ENCODE measurements at regions not wholly inside any gene's neighbourhood (a gene's known extent, or its start where the extent isn't known, plus 50 kb on each side); places are given as distances from the start of the nearest gene placed in this dataset.

- H3K36me3 ChIP-seq (ENCODE audit: control insufficient read depth, insufficient read depth, low read length), result no peaks in the 10 kb centered on the region
- Mint-ChIP-seq H3K9me3 (no peaks in the 10 kb centered on the region), H3K36me3 (no peaks in the 10 kb centered on the region), H3K27me3 (no peaks in the 10 kb centered on the region), H3K27ac (no peak overlapping the region), H3K4me3 (no peak overlapping the region), H3K4me1 (peaks cover 0 to 12% (median 0%) of the 10 kb centered on the region in 4 donors)
- no peak overlapping the region for H3K4me3 ChIP-seq (ENCODE audit: low read depth, low read length)
- DNase-seq, result no peak
- H3K27ac ChIP-seq (ENCODE audit: insufficient read depth, low read length, poor library complexity, severe bottlenecking), result no peak overlapping the region
- H3K9me3 ChIP-seq (ENCODE audit: control insufficient read depth in 2 of 2, low read length in 2 of 2), result no peaks in the 10 kb centered on the region
- H3K27me3 ChIP-seq (ENCODE audit: control insufficient read depth, insufficient read depth, low read length), result peaks cover 5% of the 10 kb centered on the region
- no peaks in the 10 kb centered on the region for H3K4me1 ChIP-seq (ENCODE audit: control insufficient read depth, insufficient read depth, low read length, poor library complexity, severe bottlenecking)
- no peak for ATAC-seq (ENCODE audit: low read depth in 2 of 2)
Observed at GRCh38 chr13:30846311-30846710, 59.8 kb upstream of the MEDAG start.

GRCh38 chr13:30846866-30847265 is 59.2 kb upstream of the MEDAG start:
- DNase-seq, result peak in 1 of 3 donors; percentile 2
- peaks cover 0 to 12% (median 0%) of the 10 kb centered on the region in 4 donors for H3K4me1 Mint-ChIP-seq
- no peak overlapping the region for H3K27ac ChIP-seq (ENCODE audit: insufficient read depth, low read length, poor library complexity, severe bottlenecking)
- H3K9me3 Mint-ChIP-seq, result no peaks in the 10 kb centered on the region
- ATAC-seq (ENCODE audit: low read depth in 2 of 2), result peak in 1 of 2 donors; percentile 44
- H3K4me1 ChIP-seq (ENCODE audit: control insufficient read depth, insufficient read depth, low read length, poor library complexity, severe bottlenecking), result no peaks in the 10 kb centered on the region
- no peaks in the 10 kb centered on the region for H3K27me3 Mint-ChIP-seq
- H3K9me3 ChIP-seq (ENCODE audit: control insufficient read depth in 2 of 2, low read length in 2 of 2), result no peaks in the 10 kb centered on the region
- no peak overlapping the region for H3K27ac Mint-ChIP-seq
- H3K4me3 ChIP-seq (ENCODE audit: low read depth, low read length), result no peak overlapping the region
- no peaks in the 10 kb centered on the region for H3K36me3 ChIP-seq (ENCODE audit: control insufficient read depth, insufficient read depth, low read length)
- H3K27me3 ChIP-seq (ENCODE audit: control insufficient read depth, insufficient read depth, low read length), result peaks cover 5% of the 10 kb centered on the region
- no peak overlapping the region for H3K4me3 Mint-ChIP-seq
- H3K36me3 Mint-ChIP-seq, result no peaks in the 10 kb centered on the region

GRCh38 chr13:30847650-30848307 is 58.3 kb upstream of the MEDAG start:
- peak overlapping the region in 1 of 3 donors; percentile 62 for H3K27ac Mint-ChIP-seq
- H3K9me3 Mint-ChIP-seq, result no peaks in the 10 kb centered on the region
- no peaks in the 10 kb centered on the region for H3K9me3 ChIP-seq (ENCODE audit: control insufficient read depth in 2 of 2, low read length in 2 of 2)
- H3K4me1 Mint-ChIP-seq, result peaks cover 0 to 12% (median 0%) of the 10 kb centered on the region in 4 donors
- H3K27me3 ChIP-seq (ENCODE audit: control insufficient read depth, insufficient read depth, low read length), result peaks cover 8% of the 10 kb centered on the region
- no peak overlapping the region for H3K4me3 ChIP-seq (ENCODE audit: low read depth, low read length)
- no peaks in the 10 kb centered on the region for H3K27me3 Mint-ChIP-seq
- no peaks in the 10 kb centered on the region for H3K36me3 Mint-ChIP-seq
- no peak overlapping the region for H3K27ac ChIP-seq (ENCODE audit: insufficient read depth, low read length, poor library complexity, severe bottlenecking)
- DNase-seq (no peak), ATAC-seq (ENCODE audit: low read depth in 2 of 2) (no peak)
- no peaks in the 10 kb centered on the region for H3K36me3 ChIP-seq (ENCODE audit: control insufficient read depth, insufficient read depth, low read length)
- no peak overlapping the region for H3K4me3 Mint-ChIP-seq
- no peaks in the 10 kb centered on the region for H3K4me1 ChIP-seq (ENCODE audit: control insufficient read depth, insufficient read depth, low read length, poor library complexity, severe bottlenecking)

- H3K36me3 ChIP-seq (ENCODE audit: control insufficient read depth, insufficient read depth, low read length), result no peaks in the 10 kb centered on the region
- peaks cover 0 to 12% (median 0%) of the 10 kb centered on the region in 4 donors for H3K4me1 Mint-ChIP-seq
- peak overlapping the region in 1 of 3 donors; percentile 39 for H3K27ac Mint-ChIP-seq
- H3K4me3 ChIP-seq (ENCODE audit: low read depth, low read length), result no peak overlapping the region
- no peaks in the 10 kb centered on the region for H3K9me3 ChIP-seq (ENCODE audit: control insufficient read depth in 2 of 2, low read length in 2 of 2)
- H3K4me1 ChIP-seq (ENCODE audit: control insufficient read depth, insufficient read depth, low read length, poor library complexity, severe bottlenecking), result no peaks in the 10 kb centered on the region
- ATAC-seq (ENCODE audit: low read depth in 2 of 2) (no peak), DNase-seq (no peak)
- no peaks in the 10 kb centered on the region for H3K36me3 Mint-ChIP-seq
- no peaks in the 10 kb centered on the region for H3K27me3 Mint-ChIP-seq
- no peaks in the 10 kb centered on the region for H3K9me3 Mint-ChIP-seq
- no peak overlapping the region for H3K4me3 Mint-ChIP-seq
- H3K27me3 ChIP-seq (ENCODE audit: control insufficient read depth, insufficient read depth, low read length), result peaks cover 8% of the 10 kb centered on the region
- H3K27ac ChIP-seq (ENCODE audit: insufficient read depth, low read length, poor library complexity, severe bottlenecking), result no peak overlapping the region
Observed at GRCh38 chr13:30848332-30849027, 57.6 kb upstream of the MEDAG start.

- Histone ChIP-seq H3K9me3 (ENCODE audit: control insufficient read depth in 2 of 2, low read length in 2 of 2) (no peaks in the 10 kb centered on the region), H3K27ac (ENCODE audit: insufficient read depth, low read length, poor library complexity, severe bottlenecking) (no peak overlapping the region), H3K4me3 (ENCODE audit: low read depth, low read length) (no peak overlapping the region), H3K4me1 (ENCODE audit: control insufficient read depth, insufficient read depth, low read length, poor library complexity, severe bottlenecking) (no peaks in the 10 kb centered on the region), H3K36me3 (ENCODE audit: control insufficient read depth, insufficient read depth, low read length) (no peaks in the 10 kb centered on the region), H3K27me3 (ENCODE audit: control insufficient read depth, insufficient read depth, low read length) (peaks cover 8% of the 10 kb centered on the region)
- no peak for DNase-seq
- ATAC-seq (ENCODE audit: low read depth in 2 of 2), result no peak
- no peak overlapping the region for H3K4me3 Mint-ChIP-seq
- H3K4me1 Mint-ChIP-seq, result peaks cover 0 to 12% (median 0%) of the 10 kb centered on the region in 4 donors
- no peak overlapping the region for H3K27ac Mint-ChIP-seq
- no peaks in the 10 kb centered on the region for H3K27me3 Mint-ChIP-seq
- H3K36me3 Mint-ChIP-seq, result no peaks in the 10 kb centered on the region
- H3K9me3 Mint-ChIP-seq, result no peaks in the 10 kb centered on the region
Observed at GRCh38 chr13:30849611-30850010, 56.5 kb upstream of the MEDAG start.

- ATAC-seq (ENCODE audit: low read depth in 2 of 2), result no peak
- H3K4me3 ChIP-seq (ENCODE audit: low read depth, low read length), result no peak overlapping the region
- H3K9me3 ChIP-seq (ENCODE audit: control insufficient read depth in 2 of 2, low read length in 2 of 2), result no peaks in the 10 kb centered on the region
- H3K27me3 ChIP-seq (ENCODE audit: control insufficient read depth, insufficient read depth, low read length), result peaks cover 8% of the 10 kb centered on the region
- Mint-ChIP-seq H3K27ac (no peak overlapping the region), H3K36me3 (no peaks in the 10 kb centered on the region), H3K27me3 (no peaks in the 10 kb centered on the region), H3K4me3 (no peak overlapping the region), H3K9me3 (no peaks in the 10 kb centered on the region), H3K4me1 (peaks cover 0 to 10% (median 0%) of the 10 kb centered on the region in 4 donors)
- no peak overlapping the region for H3K27ac ChIP-seq (ENCODE audit: insufficient read depth, low read length, poor library complexity, severe bottlenecking)
- no peaks in the 10 kb centered on the region for H3K36me3 ChIP-seq (ENCODE audit: control insufficient read depth, insufficient read depth, low read length)
- no peaks in the 10 kb centered on the region for H3K4me1 ChIP-seq (ENCODE audit: control insufficient read depth, insufficient read depth, low read length, poor library complexity, severe bottlenecking)
- DNase-seq, result no peak
Observed at GRCh38 chr13:30850204-30850866, 55.7 kb upstream of the MEDAG start.

- Histone ChIP-seq H3K27ac (ENCODE audit: insufficient read depth, low read length, poor library complexity, severe bottlenecking) (no peak overlapping the region), H3K27me3 (ENCODE audit: control insufficient read depth, insufficient read depth, low read length) (peaks cover 8% of the 10 kb centered on the region)
- H3K4me3 Mint-ChIP-seq, result no peak overlapping the region
Observed at GRCh38 chr13:30850867-30851211, 55.2 kb upstream of the MEDAG start.

More at GRCh38 chr13:30850867-30851211, 55.2 kb upstream of the MEDAG start:
- H3K4me3 ChIP-seq (ENCODE audit: low read depth, low read length), result no peak overlapping the region
- H3K9me3 ChIP-seq (ENCODE audit: control insufficient read depth in 2 of 2, low read length in 2 of 2), result no peaks in the 10 kb centered on the region
- Mint-ChIP-seq H3K9me3 (no peaks in the 10 kb centered on the region), H3K4me1 (peaks cover 0 to 6% (median 0%) of the 10 kb centered on the region in 4 donors), H3K36me3 (no peaks in the 10 kb centered on the region), H3K27ac (no peak overlapping the region), H3K27me3 (no peaks in the 10 kb centered on the region)
- no peaks in the 10 kb centered on the region for H3K4me1 ChIP-seq (ENCODE audit: control insufficient read depth, insufficient read depth, low read length, poor library complexity, severe bottlenecking)
- no peaks in the 10 kb centered on the region for H3K36me3 ChIP-seq (ENCODE audit: control insufficient read depth, insufficient read depth, low read length)
- ATAC-seq (ENCODE audit: low read depth in 2 of 2), result no peak
- DNase-seq, result no peak

All from CD4-positive, CD25-positive, alpha-beta regulatory T cell (primary cell).